ENCODE measurements at regions not wholly inside any gene's neighbourhood (a gene's known extent, or its start where the extent isn't known, plus 50 kb on each side); places are given as distances from the start of the nearest gene placed in this dataset.

GRCh38 chr2:11891028-11891427, 144.6 kb downstream of the LPIN1 start:
- no peaks in the 10 kb centered on the region for H3K9me3 ChIP-seq (replicated peaks in 1 of 3)
- H3K4me1 ChIP-seq (replicated peaks in 1 of 2) = no peaks in the 10 kb centered on the region
- H3K27me3 ChIP-seq = no peaks in the 10 kb centered on the region
- WGBS, 4 donors = 53 to 78% (median 67%) methylated on average over 5 of the region's 5 CpGs
- intact Hi-C loops (cut with DNase I) = no loop called here
- TF ChIP-seq POLR2A (IDR thresholded peaks at IDR 0.05) (no peak), CTCF (IDR thresholded peaks at IDR 0.05) (no peak)
- H3K27ac ChIP-seq = no peak overlapping the region
- H3K4me3 ChIP-seq = no peak overlapping the region
- no peak for DNase-seq
- H3K36me3 ChIP-seq (replicated peaks in 1 of 2) = no peaks in the 10 kb centered on the region

GRCh38 chr2:11891671-11892440, 145.4 kb downstream of the LPIN1 start:
- intact Hi-C loops (cut with DNase I) = no loop called here
- TF ChIP-seq POLR2A (IDR thresholded peaks at IDR 0.05) = no peak
- no peak for TF ChIP-seq CTCF (IDR thresholded peaks at IDR 0.05)

GRCh38 chr2:11896386-11896785, 150.0 kb downstream of the LPIN1 start:
- no peak overlapping the region for H3K4me3 ChIP-seq
- TF ChIP-seq POLR2A (IDR thresholded peaks at IDR 0.05) (no peak), CTCF (IDR thresholded peaks at IDR 0.05) (no peak)
- H3K27me3 ChIP-seq = no peaks in the 10 kb centered on the region
- H3K36me3 ChIP-seq (replicated peaks in 1 of 2) = no peaks in the 10 kb centered on the region
- 71 to 79% (median 72%) methylated on average over 3 of the region's 3 CpGs for WGBS, 4 donors
- no peaks in the 10 kb centered on the region for H3K4me1 ChIP-seq (replicated peaks in 1 of 2)
- intact Hi-C loops (cut with DNase I) = no loop called here
- H3K27ac ChIP-seq = no peak overlapping the region
- DNase-seq = no peak
- H3K9me3 ChIP-seq (replicated peaks in 1 of 3) = no peaks in the 10 kb centered on the region

More at GRCh38 chr2:11891671-11892440, 145.4 kb downstream of the LPIN1 start:
- no peaks in the 10 kb centered on the region for H3K4me1 ChIP-seq (replicated peaks in 1 of 2)
- no peak for DNase-seq
- no peak overlapping the region for H3K4me3 ChIP-seq
- no peaks in the 10 kb centered on the region for H3K27me3 ChIP-seq
- H3K9me3 ChIP-seq (replicated peaks in 1 of 3) = no peaks in the 10 kb centered on the region
- no peaks in the 10 kb centered on the region for H3K36me3 ChIP-seq (replicated peaks in 1 of 2)
- no peak overlapping the region for H3K27ac ChIP-seq
- WGBS, 4 donors = 82 to 92% (median 83%) methylated on average over 4 of the region's 4 CpGs

GRCh38 chr2:11898576-11898975, 152.1 kb downstream of the LPIN1 start:
- TF ChIP-seq CTCF (IDR thresholded peaks at IDR 0.05) (no peak), POLR2A (IDR thresholded peaks at IDR 0.05) (no peak)
- no peaks in the 10 kb centered on the region for H3K27me3 ChIP-seq
- intact Hi-C loops (cut with DNase I) = no loop called here
- no peaks in the 10 kb centered on the region for H3K36me3 ChIP-seq (replicated peaks in 1 of 2)
- WGBS, 4 donors = 71 to 80% (median 76%) methylated on average over 3 of the region's 3 CpGs
- H3K4me3 ChIP-seq = no peak overlapping the region
- no peak overlapping the region for H3K27ac ChIP-seq
- DNase-seq = peak in 1 of 7 donors; percentile 11
- H3K4me1 ChIP-seq (replicated peaks in 1 of 2) = no peaks in the 10 kb centered on the region
- H3K9me3 ChIP-seq (replicated peaks in 1 of 3) = no peaks in the 10 kb centered on the region
